BLaER1 (cell line): ENCODE measurements at regions not wholly inside any gene's neighbourhood (a gene's known extent, or its start where the extent isn't known, plus 50 kb on each side); places are given as distances from the start of the nearest gene placed in this dataset.

Experiments
- H3K27ac ChIP-seq: shearing (Covaris generic); formaldehyde crosslinking; 2 replicates; pipeline ENCODE4 v1.8.1; 2022
- H3K27me3 ChIP-seq: shearing (Covaris generic); formaldehyde crosslinking; 2 replicates; pipeline ENCODE4 v1.8.1; 2022
- H3K36me3 ChIP-seq: shearing (Covaris generic); formaldehyde crosslinking; 2 replicates; pipeline ENCODE4 v1.8.1; 2022
- H3K4me1 ChIP-seq: shearing (Covaris generic); formaldehyde crosslinking; 2 replicates; pipeline ENCODE4 v1.8.1; 2022
- H3K4me2 ChIP-seq: shearing (Covaris generic); formaldehyde crosslinking; 2 replicates; pipeline ENCODE4 v1.8.1; 2022
- H3K4me3 ChIP-seq: shearing (Covaris generic); formaldehyde crosslinking; 2 replicates; pipeline ENCODE4 v1.8.1; 2022
- H3K9ac ChIP-seq: shearing (Covaris generic); formaldehyde crosslinking; 2 replicates; pipeline ENCODE4 v1.8.1; 2022
- H3K9me3 ChIP-seq: shearing (Covaris generic); formaldehyde crosslinking; 2 replicates; pipeline ENCODE4 v1.8.1; 2022
- H4K20me1 ChIP-seq: shearing (Covaris generic); formaldehyde crosslinking; 2 replicates; pipeline ENCODE4 v1.8.1; 2022
- Cebpa-rat ChIP-seq: shearing (Covaris generic); IDR thresholded peaks from 2 replicates; pipeline ENCODE4 v1.8.1; 2022

GRCh38 chr2:8315531-8316165, 366.2 kb upstream of the ID2 start:
- peaks cover 36% of the 10 kb centered on the region for H3K4me1 ChIP-seq
- H3K27me3 ChIP-seq: no peaks in the 10 kb centered on the region
- H3K9me3 ChIP-seq: no peaks in the 10 kb centered on the region
- H3K9ac ChIP-seq: no peak overlapping the region
- no peaks in the 10 kb centered on the region for H3K36me3 ChIP-seq
- no peak overlapping the region for H3K27ac ChIP-seq
- no peak for TF ChIP-seq Cebpa-rat
- no peak overlapping the region for H3K4me3 ChIP-seq
- no peak overlapping the region for H3K4me2 ChIP-seq
- H4K20me1 ChIP-seq: no peaks in the 10 kb centered on the region

- H3K27ac ChIP-seq: no peak overlapping the region
- no peaks in the 10 kb centered on the region for H3K9me3 ChIP-seq
- TF ChIP-seq Cebpa-rat: no peak
- no peak overlapping the region for H3K4me2 ChIP-seq
- no peak overlapping the region for H3K9ac ChIP-seq
- H3K36me3 ChIP-seq: no peaks in the 10 kb centered on the region
- H3K4me3 ChIP-seq: no peak overlapping the region
- no peaks in the 10 kb centered on the region for H4K20me1 ChIP-seq
- no peaks in the 10 kb centered on the region for H3K27me3 ChIP-seq
- H3K4me1 ChIP-seq: peaks cover 29% of the 10 kb centered on the region
Observed at GRCh38 chr2:8316356-8316755, 365.5 kb upstream of the ID2 start.

- Histone ChIP-seq H4K20me1 (no peaks in the 10 kb centered on the region), H3K36me3 (no peaks in the 10 kb centered on the region), H3K9ac (no peak overlapping the region), H3K4me2 (no peak overlapping the region), H3K4me3 (no peak overlapping the region), H3K9me3 (no peaks in the 10 kb centered on the region), H3K27ac (no peak overlapping the region), H3K4me1 (peaks cover 18% of the 10 kb centered on the region), H3K27me3 (no peaks in the 10 kb centered on the region)
- no peak for TF ChIP-seq Cebpa-rat
Observed at GRCh38 chr2:8317418-8317817, 364.4 kb upstream of the ID2 start.

GRCh38 chr2:8319219-8319618, 362.6 kb upstream of the ID2 start:
- Histone ChIP-seq H3K9me3 (no peaks in the 10 kb centered on the region), H3K4me2 (no peak overlapping the region), H3K4me1 (peaks cover under 1% of the 10 kb centered on the region; the same call in 1 of the 2 replicates), H3K9ac (no peak overlapping the region), H4K20me1 (no peaks in the 10 kb centered on the region), H3K36me3 (no peaks in the 10 kb centered on the region), H3K4me3 (no peak overlapping the region), H3K27ac (no peak overlapping the region), H3K27me3 (no peaks in the 10 kb centered on the region)
- TF ChIP-seq Cebpa-rat: peak; percentile 35; the same call in 1 of the 2 replicates

GRCh38 chr2:8320311-8321066, 361.4 kb upstream of the ID2 start:
- Histone ChIP-seq H3K36me3 (no peaks in the 10 kb centered on the region), H3K27ac (no peak overlapping the region), H3K9ac (no peak overlapping the region), H3K27me3 (no peaks in the 10 kb centered on the region), H4K20me1 (no peaks in the 10 kb centered on the region), H3K4me3 (no peak overlapping the region), H3K9me3 (no peaks in the 10 kb centered on the region), H3K4me2 (no peak overlapping the region; the same call in 1 of the 2 replicates), H3K4me1 (no peaks in the 10 kb centered on the region)
- no peak for TF ChIP-seq Cebpa-rat

GRCh38 chr2:8322634-8323033, 359.2 kb upstream of the ID2 start:
- H3K36me3 ChIP-seq: no peaks in the 10 kb centered on the region
- H3K27ac ChIP-seq: no peak overlapping the region
- no peaks in the 10 kb centered on the region for H3K9me3 ChIP-seq
- TF ChIP-seq Cebpa-rat: no peak
- H3K4me3 ChIP-seq: no peak overlapping the region
- H3K4me1 ChIP-seq: no peaks in the 10 kb centered on the region
- no peak overlapping the region for H3K4me2 ChIP-seq
- no peaks in the 10 kb centered on the region for H3K27me3 ChIP-seq
- H3K9ac ChIP-seq: no peak overlapping the region
- no peaks in the 10 kb centered on the region for H4K20me1 ChIP-seq

GRCh38 chr2:8324164-8324856, 357.5 kb upstream of the ID2 start:
- Histone ChIP-seq H3K36me3 (no peaks in the 10 kb centered on the region), H3K27me3 (no peaks in the 10 kb centered on the region), H3K9me3 (no peaks in the 10 kb centered on the region), H3K4me2 (no peak overlapping the region), H3K27ac (no peak overlapping the region), H3K4me1 (peaks cover 11% of the 10 kb centered on the region), H4K20me1 (no peaks in the 10 kb centered on the region), H3K9ac (no peak overlapping the region), H3K4me3 (no peak overlapping the region)
- no peak for TF ChIP-seq Cebpa-rat

GRCh38 chr2:8324901-8325300, 357.0 kb upstream of the ID2 start:
- Histone ChIP-seq H3K9ac (no peak overlapping the region), H3K4me1 (peaks cover 17% of the 10 kb centered on the region), H3K4me2 (no peak overlapping the region), H3K27me3 (no peaks in the 10 kb centered on the region), H3K27ac (no peak overlapping the region), H3K9me3 (no peaks in the 10 kb centered on the region), H3K36me3 (no peaks in the 10 kb centered on the region), H3K4me3 (no peak overlapping the region), H4K20me1 (no peaks in the 10 kb centered on the region)
- TF ChIP-seq Cebpa-rat: no peak

GRCh38 chr2:8327371-8328100, 354.3 kb upstream of the ID2 start:
- H3K27me3 ChIP-seq: no peaks in the 10 kb centered on the region
- 0 out of 2 replicates have a peak overlapping the region, but pooled peaks have one; percentile 24 for H3K27ac ChIP-seq
- no peaks in the 10 kb centered on the region for H3K36me3 ChIP-seq
- no peak overlapping the region for H3K4me2 ChIP-seq
- no peak overlapping the region for H3K4me3 ChIP-seq
- H3K4me1 ChIP-seq: peaks cover 32% of the 10 kb centered on the region
- no peak for TF ChIP-seq Cebpa-rat
- no peaks in the 10 kb centered on the region for H3K9me3 ChIP-seq
- H4K20me1 ChIP-seq: no peaks in the 10 kb centered on the region
- H3K9ac ChIP-seq: no peak overlapping the region

GRCh38 chr2:8328217-8328616, 353.6 kb upstream of the ID2 start:
- Histone ChIP-seq H3K27ac (peak overlapping the region; percentile 37; the same call in 1 of the 2 replicates), H3K36me3 (no peaks in the 10 kb centered on the region), H4K20me1 (no peaks in the 10 kb centered on the region), H3K4me3 (no peak overlapping the region), H3K27me3 (no peaks in the 10 kb centered on the region), H3K4me2 (no peak overlapping the region), H3K9me3 (no peaks in the 10 kb centered on the region), H3K4me1 (peaks cover 34% of the 10 kb centered on the region), H3K9ac (no peak overlapping the region)
- no peak for TF ChIP-seq Cebpa-rat
